ENCODE measurements at regions not wholly inside any gene's neighbourhood (a gene's known extent, or its start where the extent isn't known, plus 50 kb on each side); places are given as distances from the start of the nearest gene placed in this dataset.

GRCh38 chr5:82694711-82695285 lies 382.4 kb downstream of the TMEM167A start:
- TF ChIP-seq CTCF (IDR thresholded peaks at IDR 0.05) = no peak
- TF ChIP-seq POLR2AphosphoS5 (IDR thresholded peaks at IDR 0.05) = no peak
- TF ChIP-seq POLR2A (IDR thresholded peaks at IDR 0.05) = no peak

Measured in upper lobe of left lung (tissue), 4 donors.